Smooth muscle cell (in vitro differentiated cells): ENCODE measurements at regions not wholly inside any gene's neighbourhood (a gene's known extent, or its start where the extent isn't known, plus 50 kb on each side); places are given as distances from the start of the nearest gene placed in this dataset.

Experiments used
- DNase-seq: peaks from one replicate; lab custom pipeline; 2025; ENCODE audit not compliant: unreplicated experiment; lab: John Stamatoyannopoulos, UW
- H2AFZ ChIP-seq: fragments of 200-600 bp; sonication (generic); 2 replicates; pipeline ENCODE4 v1.6.0; 2016; ENCODE audit warnings: antibody characterized with exemption, low read depth, mild to moderate bottlenecking
- H3F3A ChIP-seq: fragments of 200-600 bp; sonication (generic); 2 replicates; pipeline ENCODE4 v1.6.0; 2017; ENCODE audit warnings: antibody characterized with exemption, low read depth
- H3K27ac ChIP-seq: fragments of 200-600 bp; sonication (generic); 2 replicates; pipeline ENCODE4 v1.5.1; 2016; ENCODE audit warnings: low read depth, mild to moderate bottlenecking
- H3K27me3 ChIP-seq: fragments of 200-600 bp; sonication (generic); 2 replicates; pipeline ENCODE4 v1.6.1; 2016; ENCODE audit warnings: low read depth, mild to moderate bottlenecking
- H3K36me3 ChIP-seq: fragments of 200-600 bp; sonication (generic); 2 replicates; pipeline ENCODE4 v1.5.1; 2016; ENCODE audit warnings: low read depth
- H3K4me1 ChIP-seq: fragments of 200-600 bp; sonication (generic); 2 replicates; pipeline ENCODE4 v1.5.1; 2016; ENCODE audit warnings: low read depth
- H3K4me2 ChIP-seq: fragments of 200-600 bp; sonication (generic); 2 replicates; pipeline ENCODE4 v1.6.0; 2016; ENCODE audit warnings: mild to moderate bottlenecking
- H3K4me3 ChIP-seq: fragments of 200-600 bp; sonication (generic); 2 replicates; pipeline ENCODE4 v1.5.1; 2016; ENCODE audit warnings: mild to moderate bottlenecking
- H3K79me2 ChIP-seq: fragments of 200-600 bp; sonication (generic); 2 replicates; pipeline ENCODE4 v1.6.0; 2016; ENCODE audit warnings: low read depth, mild to moderate bottlenecking
- H3K9ac ChIP-seq: fragments of 200-600 bp; sonication (generic); 2 replicates; pipeline ENCODE4 v1.6.0; 2016; ENCODE audit warnings: low read depth
- H3K9me3 ChIP-seq: fragments of 200-600 bp; sonication (generic); replicated peaks from 2 replicates; pipeline ENCODE4 v1.5.1; 2016; ENCODE audit warnings: low read depth
- H4K20me1 ChIP-seq: fragments of 200-600 bp; sonication (generic); 2 replicates; pipeline ENCODE4 v1.6.0; 2016; ENCODE audit warnings: low read depth
- WGBS: methylation state at CpG from one replicate; pipeline ENCODE4 v1.1.7; 2016; ENCODE audit warnings: low lambda C conversion rate; 5-methylcytosine and 5-hydroxymethylcytosine counted together
- TF ChIP-seq, protein P1 (sequence below): fragments of 200-600 bp; sonication (generic); IDR thresholded peaks from 2 replicates; pipeline ENCODE4 v1.5.1; 2017; ENCODE audit warnings: borderline replicate concordance, mild to moderate bottlenecking, antibody characterized with exemption; ENCODE audit not compliant: insufficient read depth, poor library complexity, severe bottlenecking

DNA sequence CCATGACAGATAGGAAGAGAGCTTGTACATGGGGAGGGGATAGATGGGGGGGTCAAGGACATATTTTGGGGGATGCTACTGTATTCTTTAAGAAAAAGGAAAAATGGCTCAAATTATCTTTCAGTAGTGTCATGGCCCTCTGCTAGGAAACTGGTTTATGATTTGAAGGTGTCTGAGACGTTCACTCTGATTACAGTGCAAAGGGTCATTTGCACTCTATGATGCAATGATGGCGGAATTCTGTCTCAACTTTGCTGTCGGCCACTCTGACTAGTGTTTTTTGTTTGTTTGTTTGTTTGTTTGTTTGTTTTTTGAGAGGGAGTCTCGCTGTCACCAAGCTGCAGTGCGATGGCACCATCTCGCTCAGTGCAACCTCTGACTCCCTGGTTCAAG, 180.0 kb downstream of the SOX4 start:
- Histone ChIP-seq H3K27me3 (no peaks in the 10 kb centered on the region), H4K20me1 (no peaks in the 10 kb centered on the region), H3K79me2 (no peaks in the 10 kb centered on the region), H3K9ac (no peak overlapping the region), H3F3A (peaks cover 15% of the 10 kb centered on the region), H3K4me1 (peaks cover 44% of the 10 kb centered on the region), H3K36me3 (no peaks in the 10 kb centered on the region), H3K4me2 (peak overlapping the region; percentile 61), H2AFZ (no peak overlapping the region), H3K4me3 (no peak overlapping the region), H3K9me3 (no peaks in the 10 kb centered on the region), H3K27ac (no peak overlapping the region)
- no peak for DNase-seq
- TF ChIP-seq, protein P1, sequence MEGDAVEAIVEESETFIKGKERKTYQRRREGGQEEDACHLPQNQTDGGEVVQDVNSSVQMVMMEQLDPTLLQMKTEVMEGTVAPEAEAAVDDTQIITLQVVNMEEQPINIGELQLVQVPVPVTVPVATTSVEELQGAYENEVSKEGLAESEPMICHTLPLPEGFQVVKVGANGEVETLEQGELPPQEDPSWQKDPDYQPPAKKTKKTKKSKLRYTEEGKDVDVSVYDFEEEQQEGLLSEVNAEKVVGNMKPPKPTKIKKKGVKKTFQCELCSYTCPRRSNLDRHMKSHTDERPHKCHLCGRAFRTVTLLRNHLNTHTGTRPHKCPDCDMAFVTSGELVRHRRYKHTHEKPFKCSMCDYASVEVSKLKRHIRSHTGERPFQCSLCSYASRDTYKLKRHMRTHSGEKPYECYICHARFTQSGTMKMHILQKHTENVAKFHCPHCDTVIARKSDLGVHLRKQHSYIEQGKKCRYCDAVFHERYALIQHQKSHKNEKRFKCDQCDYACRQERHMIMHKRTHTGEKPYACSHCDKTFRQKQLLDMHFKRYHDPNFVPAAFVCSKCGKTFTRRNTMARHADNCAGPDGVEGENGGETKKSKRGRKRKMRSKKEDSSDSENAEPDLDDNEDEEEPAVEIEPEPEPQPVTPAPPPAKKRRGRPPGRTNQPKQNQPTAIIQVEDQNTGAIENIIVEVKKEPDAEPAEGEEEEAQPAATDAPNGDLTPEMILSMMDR, result no peak
- WGBS, result 59% methylated on average over 6 of the region's 6 CpGs

DNA sequence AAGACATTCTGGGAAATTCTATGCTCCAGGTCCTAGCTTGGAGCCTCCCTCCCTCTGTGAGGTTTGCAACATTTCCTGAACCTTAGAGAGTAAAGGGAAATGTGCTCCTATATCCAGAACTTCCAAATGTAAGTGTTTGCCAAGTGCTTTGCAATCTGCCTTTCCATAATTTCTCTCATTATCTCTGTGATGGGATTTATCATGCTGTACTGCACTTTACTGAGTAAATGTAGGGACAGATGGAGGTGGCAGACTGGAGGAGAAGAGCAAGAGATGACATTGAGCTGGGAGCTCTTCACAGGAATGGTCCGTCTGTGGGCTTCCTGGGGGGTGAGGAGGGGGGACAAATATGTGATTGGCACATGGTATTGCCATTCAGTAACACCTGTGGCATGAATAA, 184.3 kb downstream of the SOX4 start:
- Histone ChIP-seq H3K27ac (no peak overlapping the region), H3K9me3 (no peaks in the 10 kb centered on the region), H3K27me3 (no peaks in the 10 kb centered on the region), H3K4me3 (no peak overlapping the region), H3K4me2 (no peak overlapping the region), H4K20me1 (no peaks in the 10 kb centered on the region), H3F3A (peaks cover 6% of the 10 kb centered on the region), H2AFZ (no peak overlapping the region), H3K36me3 (no peaks in the 10 kb centered on the region), H3K9ac (no peak overlapping the region), H3K79me2 (no peaks in the 10 kb centered on the region), H3K4me1 (peaks cover 20% of the 10 kb centered on the region)
- 96% methylated on average over 1 of the region's 1 CpG for WGBS
- no peak for DNase-seq
- TF ChIP-seq, protein P1, result no peak

DNA sequence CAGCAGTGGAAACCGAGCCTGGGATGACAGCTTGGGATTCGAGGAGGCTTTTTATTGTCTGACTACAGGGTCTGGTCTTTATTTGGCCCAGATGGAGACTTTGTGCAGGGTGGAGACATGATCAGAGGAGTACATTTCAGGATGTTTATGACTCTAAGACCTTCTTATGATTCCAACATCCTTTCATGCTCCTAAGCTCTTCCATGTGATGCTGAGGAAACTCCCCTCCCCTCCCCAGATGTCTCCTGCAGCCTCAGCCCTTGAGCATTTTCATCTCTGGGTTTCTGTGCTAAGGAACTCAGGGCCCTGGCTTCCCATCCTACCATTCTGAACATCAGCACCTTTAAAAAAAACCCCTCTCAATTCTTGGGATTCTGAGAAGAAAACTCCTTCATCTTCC, 186.6 kb downstream of the SOX4 start:
- Histone ChIP-seq H3K9ac (no peak overlapping the region), H3K9me3 (no peaks in the 10 kb centered on the region), H3K4me1 (peaks cover 14% of the 10 kb centered on the region), H4K20me1 (no peaks in the 10 kb centered on the region), H3K4me2 (no peak overlapping the region), H3K27ac (no peak overlapping the region), H3K27me3 (no peaks in the 10 kb centered on the region), H3K79me2 (no peaks in the 10 kb centered on the region), H3K4me3 (no peak overlapping the region), H3K36me3 (no peaks in the 10 kb centered on the region), H2AFZ (no peak overlapping the region), H3F3A (no peaks in the 10 kb centered on the region)
- TF ChIP-seq, protein P1, result no peak
- WGBS, result 57% methylated on average over 2 of the region's 2 CpGs
- no peak for DNase-seq

DNA sequence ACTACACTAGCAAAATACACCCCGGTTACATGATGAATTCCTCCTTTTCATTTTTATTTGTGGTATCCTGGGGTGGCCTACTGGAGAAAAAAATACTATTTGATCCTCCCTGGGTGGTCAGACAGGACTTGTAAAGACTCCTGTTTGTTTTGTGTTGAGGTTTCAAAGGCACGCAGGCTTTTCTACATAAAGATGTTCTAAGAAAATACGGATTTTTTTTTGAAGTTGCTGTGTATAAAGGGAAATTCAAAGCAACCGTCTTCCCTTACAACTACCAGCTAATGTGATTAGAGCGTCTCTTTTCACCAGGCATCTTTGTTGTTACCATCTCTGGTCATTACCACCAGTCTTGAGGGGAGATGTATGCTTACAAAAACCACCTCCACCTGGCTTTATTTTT, 187.1 kb downstream of the SOX4 start:
- Histone ChIP-seq H4K20me1 (no peaks in the 10 kb centered on the region), H3K27me3 (no peaks in the 10 kb centered on the region), H3K9me3 (no peaks in the 10 kb centered on the region), H3K27ac (no peak overlapping the region), H3K4me1 (peaks cover 14% of the 10 kb centered on the region), H3K79me2 (no peaks in the 10 kb centered on the region), H3K4me2 (no peak overlapping the region), H3K9ac (no peak overlapping the region), H2AFZ (no peak overlapping the region), H3F3A (no peaks in the 10 kb centered on the region), H3K4me3 (no peak overlapping the region), H3K36me3 (no peaks in the 10 kb centered on the region)
- no peak for DNase-seq
- TF ChIP-seq, protein P1, result no peak
- 69% methylated on average over 5 of the region's 5 CpGs for WGBS
